Trophoblast cell (in vitro differentiated cells and primary cell): ENCODE measurements at regions not wholly inside any gene's neighbourhood (a gene's known extent, or its start where the extent isn't known, plus 50 kb on each side); places are given as distances from the start of the nearest gene placed in this dataset.

Experiments
- DNase-seq, 2 donors: peaks; one replicate each; pipeline ENCODE4 v3.0.0-alpha.2; 2016
- H2AFZ ChIP-seq: 2 replicates; pipeline ENCODE4 v1.6.1; 2013; ENCODE audit warnings: low read length, moderate library complexity, mild to moderate bottlenecking; ENCODE audit not compliant: insufficient read depth, poor library complexity
- H2AK5ac ChIP-seq: 2 replicates; pipeline ENCODE4 v1.6.1; 2013; ENCODE audit warnings: mild to moderate bottlenecking, low read length
- H2BK120ac ChIP-seq: 2 replicates; pipeline ENCODE4 v1.6.1; 2013; ENCODE audit warnings: low read length, mild to moderate bottlenecking, moderate library complexity; ENCODE audit not compliant: insufficient read depth, poor library complexity
- H2BK12ac ChIP-seq: 2 replicates; pipeline ENCODE4 v1.6.1; 2013; ENCODE audit warnings: mild to moderate bottlenecking, low read length, moderate library complexity
- H2BK5ac ChIP-seq: 2 replicates; pipeline ENCODE4 v1.6.1; 2013; ENCODE audit warnings: low read length, low read depth, moderate library complexity, mild to moderate bottlenecking; ENCODE audit not compliant: poor library complexity
- H3K14ac ChIP-seq: 2 replicates; pipeline ENCODE4 v1.6.1; 2013; ENCODE audit warnings: mild to moderate bottlenecking, low read length
- H3K18ac ChIP-seq: 2 replicates; pipeline ENCODE4 v1.6.1; 2013; ENCODE audit warnings: mild to moderate bottlenecking, low read length
- H3K23ac ChIP-seq: 2 replicates; pipeline ENCODE4 v1.6.1; 2013; ENCODE audit warnings: low read length
- H3K27ac ChIP-seq: 2 replicates; pipeline ENCODE4 v1.5.1; 2013; ENCODE audit warnings: low read depth, mild to moderate bottlenecking, inconsistent platforms, low read length, moderate library complexity
- H3K27me3 ChIP-seq: 2 replicates; pipeline ENCODE4 v1.6.1; 2013; ENCODE audit warnings: inconsistent platforms, mild to moderate bottlenecking, low read length, moderate library complexity; ENCODE audit not compliant: insufficient read depth
- H3K36me3 ChIP-seq, 2 experiments: 1 replicate in 1 of 2; 2 replicates in 1 of 2; pipeline ENCODE4 v1.6.1; 2013; ENCODE audit warnings: low read length in 2 of 2, mild to moderate bottlenecking in 2 of 2, moderate library complexity in 1 of 2; ENCODE audit not compliant: insufficient read depth in 2 of 2, control insufficient read depth in 1 of 2
- H3K4ac ChIP-seq: 2 replicates; pipeline ENCODE4 v1.6.1; 2013; ENCODE audit warnings: low read depth, mild to moderate bottlenecking, low read length, moderate library complexity
- H3K4me1 ChIP-seq, 2 experiments: 1 replicate in 1 of 2; 2 replicates in 1 of 2; pipeline ENCODE4 v1.6.1; 2013; ENCODE audit warnings: low read length in 2 of 2, mild to moderate bottlenecking in 2 of 2, moderate library complexity in 1 of 2; ENCODE audit not compliant: insufficient read depth in 2 of 2, control insufficient read depth in 1 of 2
- H3K4me2 ChIP-seq: 2 replicates; pipeline ENCODE4 v1.6.1; 2013; ENCODE audit warnings: inconsistent platforms, mild to moderate bottlenecking, low read length, moderate library complexity
- H3K4me3 ChIP-seq: 2 replicates; pipeline ENCODE4 v1.5.1; 2013; ENCODE audit warnings: mild to moderate bottlenecking, low read depth, low read length, inconsistent platforms
- H3K79me1 ChIP-seq: one replicate; pipeline ENCODE4 v1.6.1; 2013; ENCODE audit warnings: low read length
- H3K79me2 ChIP-seq: 2 replicates; pipeline ENCODE4 v1.6.1; 2013; ENCODE audit warnings: low read length, mild to moderate bottlenecking; ENCODE audit not compliant: control insufficient read depth, insufficient read depth, poor library complexity
- H3K9ac ChIP-seq: 2 replicates; pipeline ENCODE4 v1.6.1; 2013; ENCODE audit warnings: mild to moderate bottlenecking, low read length
- H3K9me3 ChIP-seq: 2 replicates; pipeline ENCODE4 v1.6.1; 2013; ENCODE audit warnings: low read depth, mild to moderate bottlenecking, control low read depth, inconsistent platforms, low read length; ENCODE audit not compliant: insufficient read depth
- H4K12ac ChIP-seq: 2 replicates; pipeline ENCODE4 v1.6.1; 2013; ENCODE audit warnings: low read depth, mild to moderate bottlenecking, low read length, moderate library complexity
- H4K8ac ChIP-seq: 2 replicates; pipeline ENCODE4 v1.6.1; 2013; ENCODE audit warnings: low read depth, mild to moderate bottlenecking, low read length, moderate library complexity
- H4K91ac ChIP-seq: one replicate; pipeline ENCODE4 v1.6.1; 2013; ENCODE audit warnings: low read depth, mild to moderate bottlenecking, low read length, moderate library complexity
- WGBS: extraction: QIAGEN DNeasy Blood & Tissue Kit; methylation state at CpG from one replicate; pipeline ENCODE4 v1.1.7; 2013; ENCODE audit warnings: missing lambda C conversion rate; ENCODE audit not compliant: insufficient read length, insufficient coverage; ENCODE audit errors: extremely low coverage; 5-methylcytosine and 5-hydroxymethylcytosine counted together

DNA sequence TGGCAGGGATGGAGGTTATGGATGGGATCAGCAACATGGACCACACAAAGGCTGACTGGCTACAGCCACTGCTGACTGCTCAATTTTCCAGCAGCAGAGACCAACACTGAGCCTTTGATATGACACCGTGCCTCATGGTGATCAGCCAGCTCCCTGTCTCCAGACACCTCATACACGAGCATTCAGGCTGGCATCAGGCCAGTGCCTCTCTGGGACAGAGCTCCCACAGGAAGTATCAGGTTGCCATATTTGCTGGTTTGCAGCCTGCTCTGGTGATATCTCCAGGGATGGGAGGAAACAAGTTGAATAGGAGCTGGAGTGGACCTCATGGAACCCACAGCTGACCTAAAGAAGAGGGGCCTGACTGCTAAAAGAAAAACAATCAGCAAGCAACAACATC is 471.2 kb upstream of the ATXN7L3B start:
- H3K14ac ChIP-seq = no peak overlapping the region
- no peak overlapping the region for H2BK120ac ChIP-seq
- H3K4ac ChIP-seq = no peak overlapping the region
- H3K9me3 ChIP-seq = peaks cover 3% of the 10 kb centered on the region
- H3K79me1 ChIP-seq = no peaks in the 10 kb centered on the region
- no peak overlapping the region for H2AK5ac ChIP-seq
- H3K9ac ChIP-seq = no peak overlapping the region
- H3K27me3 ChIP-seq = no peaks in the 10 kb centered on the region
- no peak overlapping the region for H3K18ac ChIP-seq
- H3K4me3 ChIP-seq = no peak overlapping the region
- H3K79me2 ChIP-seq = no peaks in the 10 kb centered on the region
- H2AFZ ChIP-seq = no peak overlapping the region
- no peak overlapping the region for H3K23ac ChIP-seq
- WGBS = no CpG with 5 or more reads among the region's 2 CpGs
- no peak overlapping the region for H3K27ac ChIP-seq
- H4K12ac ChIP-seq = no peak overlapping the region
- H2BK12ac ChIP-seq = no peak overlapping the region
- H3K4me2 ChIP-seq = no peak overlapping the region
- H4K8ac ChIP-seq = no peak overlapping the region
- DNase-seq = no peak
- no peak overlapping the region for H2BK5ac ChIP-seq
- H3K36me3 ChIP-seq = no peaks in the 10 kb centered on the region
- no peak overlapping the region for H4K91ac ChIP-seq
- H3K4me1 ChIP-seq = no peaks in the 10 kb centered on the region

GRCh38 chr12:74071182-74071581 is 466.5 kb upstream of the ATXN7L3B start:
- Histone ChIP-seq H4K12ac (no peak overlapping the region), H2AFZ (no peak overlapping the region)
- no CpG with 5 or more reads among the region's 3 CpGs for WGBS

GRCh38 chr12:74076918-74077317 is 460.7 kb upstream of the ATXN7L3B start:
- Histone ChIP-seq H2AK5ac (no peak overlapping the region), H2BK5ac (no peak overlapping the region), H3K27me3 (no peaks in the 10 kb centered on the region), H3K4ac (no peak overlapping the region), H2AFZ (no peak overlapping the region), H2BK120ac (no peak overlapping the region), H4K8ac (no peak overlapping the region), H3K18ac (no peak overlapping the region), H3K4me1 (no peaks in the 10 kb centered on the region), H3K27ac (no peak overlapping the region), H4K91ac (no peak overlapping the region), H3K79me1 (no peaks in the 10 kb centered on the region), H3K14ac (no peak overlapping the region), H4K12ac (no peak overlapping the region), H3K36me3 (no peaks in the 10 kb centered on the region), H3K4me2 (no peak overlapping the region), H3K9me3 (no peaks in the 10 kb centered on the region), H3K79me2 (no peaks in the 10 kb centered on the region), H3K4me3 (no peak overlapping the region), H2BK12ac (no peak overlapping the region), H3K23ac (no peak overlapping the region), H3K9ac (no peak overlapping the region)
- no peak for DNase-seq

More at GRCh38 chr12:74071182-74071581, 466.5 kb upstream of the ATXN7L3B start:
- Histone ChIP-seq H2AK5ac (no peak overlapping the region), H3K36me3 (no peaks in the 10 kb centered on the region), H4K8ac (no peak overlapping the region), H2BK120ac (no peak overlapping the region), H3K9ac (no peak overlapping the region), H2BK12ac (no peak overlapping the region), H3K79me1 (no peaks in the 10 kb centered on the region), H3K4me1 (no peaks in the 10 kb centered on the region), H3K23ac (no peak overlapping the region), H3K4me3 (no peak overlapping the region), H3K14ac (no peak overlapping the region), H3K9me3 (peaks cover 3% of the 10 kb centered on the region), H3K4ac (no peak overlapping the region), H3K79me2 (no peaks in the 10 kb centered on the region), H3K27me3 (no peaks in the 10 kb centered on the region), H4K91ac (no peak overlapping the region), H3K18ac (no peak overlapping the region), H3K4me2 (no peak overlapping the region), H2BK5ac (no peak overlapping the region), H3K27ac (no peak overlapping the region)
- no peak for DNase-seq

DNA sequence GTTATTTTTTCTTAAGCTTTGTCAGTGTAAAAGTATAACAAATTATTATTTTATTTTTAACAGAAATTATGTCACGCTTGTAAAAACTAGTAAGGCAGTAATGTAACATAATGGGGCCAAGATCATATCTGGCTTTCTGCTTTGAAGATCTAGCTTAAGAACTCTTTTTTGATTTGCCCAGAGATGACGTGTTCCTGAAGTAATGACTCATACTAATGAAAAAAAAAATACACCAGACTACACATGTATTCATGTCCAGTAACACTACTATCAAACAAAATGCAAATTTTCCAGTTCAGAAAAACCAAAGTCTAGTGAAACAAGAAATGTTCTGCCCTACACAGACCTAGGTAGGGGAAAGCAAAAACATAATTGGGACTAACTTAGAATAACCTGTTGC is 432.2 kb upstream of the ATXN7L3B start:
- Histone ChIP-seq H3K18ac (no peak overlapping the region), H2AFZ (no peak overlapping the region), H3K27ac (no peak overlapping the region), H3K27me3 (no peaks in the 10 kb centered on the region), H3K23ac (no peak overlapping the region), H3K79me2 (no peaks in the 10 kb centered on the region), H2BK5ac (no peak overlapping the region), H3K9ac (no peak overlapping the region), H4K91ac (no peak overlapping the region), H3K79me1 (no peaks in the 10 kb centered on the region), H3K14ac (no peak overlapping the region), H3K4me1 (no peaks in the 10 kb centered on the region), H3K4me2 (no peak overlapping the region), H3K4ac (no peak overlapping the region), H2AK5ac (no peak overlapping the region), H4K12ac (no peak overlapping the region), H2BK120ac (no peak overlapping the region), H4K8ac (no peak overlapping the region), H3K9me3 (no peaks in the 10 kb centered on the region), H2BK12ac (no peak overlapping the region), H3K4me3 (no peak overlapping the region), H3K36me3 (no peaks in the 10 kb centered on the region)
- DNase-seq = no peak
- WGBS = no CpG with 5 or more reads among the region's 2 CpGs
